SJSA1 (cell line): ENCODE measurements at regions not wholly inside any gene's neighbourhood (a gene's known extent, or its start where the extent isn't known, plus 50 kb on each side); places are given as distances from the start of the nearest gene placed in this dataset.

ENCODE experiments used
- DNase-seq, 2 experiments: peaks; one replicate each; pipeline ENCODE4 v3.0.0-alpha.2; 2015 to 2020; ENCODE audit warnings: low spot score in 2 of 2, low read depth in 1 of 2
- H3K27ac ChIP-seq: fragments of 250-450 bp; sonication (Bioruptor Pico); 2 replicates; pipeline ENCODE4 v1.5.1; 2020; ENCODE audit warnings: mild to moderate bottlenecking, moderate library complexity
- H3K27me3 ChIP-seq: fragments of 250-450 bp; sonication (Bioruptor Pico); replicated peaks from 2 replicates; pipeline ENCODE4 v1.5.1; 2020; ENCODE audit warnings: mild to moderate bottlenecking, moderate library complexity
- H3K36me3 ChIP-seq: fragments of 250-450 bp; sonication (Bioruptor Pico); 2 replicates; pipeline ENCODE4 v1.5.1; 2020; ENCODE audit warnings: mild to moderate bottlenecking
- H3K4me1 ChIP-seq: fragments of 250-450 bp; sonication (Bioruptor Pico); replicated peaks from 2 replicates; pipeline ENCODE4 v1.6.1; 2021; ENCODE audit warnings: mild to moderate bottlenecking
- H3K4me3 ChIP-seq: fragments of 250-450 bp; sonication (Bioruptor Pico); 2 replicates; pipeline ENCODE4 v1.5.1; 2020; ENCODE audit warnings: mild to moderate bottlenecking
- H3K9me3 ChIP-seq: fragments of 250-450 bp; sonication (Bioruptor Pico); replicated peaks from 2 replicates; pipeline ENCODE4 v1.5.1; 2020; ENCODE audit warnings: mild to moderate bottlenecking

GRCh38 chr1:29852248-29852647 lies 615.9 kb downstream of the PTPRU start:
- Histone ChIP-seq H3K4me3 (no peak overlapping the region), H3K4me1 (peaks cover 32% of the 10 kb centered on the region), H3K9me3 (no peaks in the 10 kb centered on the region), H3K27me3 (0 out of 2 replicates have a peak, but pooled peaks cover 6% of the 10 kb centered on the region), H3K27ac (no peak overlapping the region), H3K36me3 (no peaks in the 10 kb centered on the region)
- no peak for DNase-seq

- H3K27me3 ChIP-seq: 0 out of 2 replicates have a peak, but pooled peaks cover 6% of the 10 kb centered on the region
- no peak for DNase-seq
- H3K36me3 ChIP-seq: no peaks in the 10 kb centered on the region
- H3K4me1 ChIP-seq: peaks cover 26% of the 10 kb centered on the region
- no peaks in the 10 kb centered on the region for H3K9me3 ChIP-seq
- no peak overlapping the region for H3K4me3 ChIP-seq
- no peak overlapping the region for H3K27ac ChIP-seq
Measured at GRCh38 chr1:29851691-29852090, 615.4 kb downstream of the PTPRU start.

GRCh38 chr1:29849991-29850757 lies 613.9 kb downstream of the PTPRU start:
- H3K36me3 ChIP-seq: no peaks in the 10 kb centered on the region
- no peak overlapping the region for H3K4me3 ChIP-seq
- H3K27ac ChIP-seq: no peak overlapping the region
- no peaks in the 10 kb centered on the region for H3K9me3 ChIP-seq
- H3K4me1 ChIP-seq: peaks cover 11% of the 10 kb centered on the region
- H3K27me3 ChIP-seq: 0 out of 2 replicates have a peak, but pooled peaks cover 6% of the 10 kb centered on the region
- DNase-seq: no peak

GRCh38 chr1:29849038-29849750 lies 612.9 kb downstream of the PTPRU start:
- H3K4me3 ChIP-seq: no peak overlapping the region
- no peak overlapping the region for H3K27ac ChIP-seq
- 0 out of 2 replicates have a peak, but pooled peaks cover 6% of the 10 kb centered on the region for H3K27me3 ChIP-seq
- peaks cover 1% of the 10 kb centered on the region for H3K4me1 ChIP-seq
- peak in 1 of 2 experiments; percentile 58 for DNase-seq
- no peaks in the 10 kb centered on the region for H3K36me3 ChIP-seq
- no peaks in the 10 kb centered on the region for H3K9me3 ChIP-seq

GRCh38 chr1:29845910-29846309 lies 609.6 kb downstream of the PTPRU start:
- 0 out of 2 replicates have a peak, but pooled peaks cover 6% of the 10 kb centered on the region for H3K27me3 ChIP-seq
- H3K27ac ChIP-seq: no peak overlapping the region
- no peak for DNase-seq
- H3K36me3 ChIP-seq: no peaks in the 10 kb centered on the region
- no peak overlapping the region for H3K4me3 ChIP-seq
- peaks cover 3% of the 10 kb centered on the region for H3K9me3 ChIP-seq
- no peaks in the 10 kb centered on the region for H3K4me1 ChIP-seq

GRCh38 chr1:29842130-29842529 lies 605.8 kb downstream of the PTPRU start:
- Histone ChIP-seq H3K9me3 (peaks cover 3% of the 10 kb centered on the region), H3K4me1 (no peaks in the 10 kb centered on the region), H3K27me3 (no peaks in the 10 kb centered on the region), H3K4me3 (no peak overlapping the region), H3K27ac (no peak overlapping the region), H3K36me3 (no peaks in the 10 kb centered on the region)
- DNase-seq: no peak

- Histone ChIP-seq H3K27ac (no peak overlapping the region), H3K27me3 (no peaks in the 10 kb centered on the region), H3K36me3 (no peaks in the 10 kb centered on the region), H3K9me3 (peaks cover 3% of the 10 kb centered on the region), H3K4me1 (no peaks in the 10 kb centered on the region), H3K4me3 (no peak overlapping the region)
- DNase-seq: no peak
Measured at GRCh38 chr1:29839726-29840125, 603.4 kb downstream of the PTPRU start.

- no peaks in the 10 kb centered on the region for H3K4me1 ChIP-seq
- no peak for DNase-seq
- H3K4me3 ChIP-seq: no peak overlapping the region
- H3K27me3 ChIP-seq: no peaks in the 10 kb centered on the region
- peaks cover 3% of the 10 kb centered on the region for H3K9me3 ChIP-seq
- H3K27ac ChIP-seq: no peak overlapping the region
- no peaks in the 10 kb centered on the region for H3K36me3 ChIP-seq
Measured at GRCh38 chr1:29838738-29839320, 602.5 kb downstream of the PTPRU start.

- peaks cover 3% of the 10 kb centered on the region; the same call in 1 of the 2 replicates for H3K9me3 ChIP-seq
- H3K4me1 ChIP-seq: no peaks in the 10 kb centered on the region
- 0 out of 2 replicates have a peak, but pooled peaks cover 3% of the 10 kb centered on the region for H3K27me3 ChIP-seq
- no peak overlapping the region for H3K27ac ChIP-seq
- H3K36me3 ChIP-seq: no peaks in the 10 kb centered on the region
- no peak overlapping the region for H3K4me3 ChIP-seq
- DNase-seq: no peak
Measured at GRCh38 chr1:29836651-29837646, 600.6 kb downstream of the PTPRU start.

- no peaks in the 10 kb centered on the region for H3K36me3 ChIP-seq
- H3K9me3 ChIP-seq: no peaks in the 10 kb centered on the region
- DNase-seq: no peak
- no peak overlapping the region for H3K4me3 ChIP-seq
- no peaks in the 10 kb centered on the region for H3K4me1 ChIP-seq
- H3K27me3 ChIP-seq: peaks cover 3% of the 10 kb centered on the region; the same call in 1 of the 2 replicates
- no peak overlapping the region for H3K27ac ChIP-seq
Measured at GRCh38 chr1:29835874-29836273, 599.6 kb downstream of the PTPRU start.

GRCh38 chr1:29835406-29835805 lies 599.1 kb downstream of the PTPRU start:
- Histone ChIP-seq H3K4me1 (no peaks in the 10 kb centered on the region), H3K36me3 (no peaks in the 10 kb centered on the region), H3K27ac (no peak overlapping the region), H3K4me3 (no peak overlapping the region), H3K9me3 (no peaks in the 10 kb centered on the region), H3K27me3 (peaks cover 3% of the 10 kb centered on the region; the same call in 1 of the 2 replicates)
- no peak for DNase-seq

- H3K4me3 ChIP-seq: no peak overlapping the region
- DNase-seq: no peak
- no peaks in the 10 kb centered on the region for H3K4me1 ChIP-seq
- no peaks in the 10 kb centered on the region for H3K9me3 ChIP-seq
- no peak overlapping the region for H3K27ac ChIP-seq
- no peaks in the 10 kb centered on the region for H3K36me3 ChIP-seq
- peaks cover 3% of the 10 kb centered on the region; the same call in 1 of the 2 replicates for H3K27me3 ChIP-seq
Measured at GRCh38 chr1:29833581-29833980, 597.3 kb downstream of the PTPRU start.

GRCh38 chr1:29832936-29833335 lies 596.6 kb downstream of the PTPRU start:
- H3K9me3 ChIP-seq: no peaks in the 10 kb centered on the region
- no peaks in the 10 kb centered on the region for H3K36me3 ChIP-seq
- no peak overlapping the region for H3K4me3 ChIP-seq
- H3K27ac ChIP-seq: no peak overlapping the region
- peaks cover 3% of the 10 kb centered on the region; the same call in 1 of the 2 replicates for H3K27me3 ChIP-seq
- no peak for DNase-seq
- no peaks in the 10 kb centered on the region for H3K4me1 ChIP-seq
